Thyroid gland (tissue), 4 donors: ENCODE measurements at regions not wholly inside any gene's neighbourhood (a gene's known extent, or its start where the extent isn't known, plus 50 kb on each side); places are given as distances from the start of the nearest gene placed in this dataset.

ENCODE experiments used
- CTCF ChIP-seq, 6 experiments: fragments of 200-600 bp in 3 of 6; fragments of 450-650 bp in 3 of 6; sonication (generic) in 3 of 6; IDR thresholded peaks; one replicate each; pipeline ENCODE4 v1.5.1; 2016 to 2019; ENCODE audit warnings: antibody characterized with exemption in 6 of 6, mild to moderate bottlenecking in 2 of 6, inconsistent platforms in 1 of 6, moderate library complexity in 1 of 6
- POLR2A ChIP-seq, 2 donors: fragments of 450-650 bp; IDR thresholded peaks; one replicate each; pipeline ENCODE4 v1.6.1; 2017; ENCODE audit warnings: antibody characterized with exemption in 2 of 2, mild to moderate bottlenecking in 2 of 2, moderate library complexity in 1 of 2

- no peak for TF ChIP-seq CTCF (IDR thresholded peaks at IDR 0.05)
- TF ChIP-seq POLR2A (IDR thresholded peaks at IDR 0.05): no peak
Measured at GRCh38 chr7:13627455-13627854, 362.0 kb downstream of the ETV1 start.
